ENCODE measurements at regions not wholly inside any gene's neighbourhood (a gene's known extent, or its start where the extent isn't known, plus 50 kb on each side); places are given as distances from the start of the nearest gene placed in this dataset.

- no peak for DNase-seq (ENCODE audit: low read depth)
Measured at GRCh38 chr10:128316925-128317324, 190.7 kb upstream of the MKI67 start.

- no peak for DNase-seq (ENCODE audit: low read depth)
Measured at GRCh38 chr10:128318366-128318765, 192.1 kb upstream of the MKI67 start.

GRCh38 chr10:128318913-128319312, 192.7 kb upstream of the MKI67 start:
- no peak for DNase-seq (ENCODE audit: low read depth)

DNA sequence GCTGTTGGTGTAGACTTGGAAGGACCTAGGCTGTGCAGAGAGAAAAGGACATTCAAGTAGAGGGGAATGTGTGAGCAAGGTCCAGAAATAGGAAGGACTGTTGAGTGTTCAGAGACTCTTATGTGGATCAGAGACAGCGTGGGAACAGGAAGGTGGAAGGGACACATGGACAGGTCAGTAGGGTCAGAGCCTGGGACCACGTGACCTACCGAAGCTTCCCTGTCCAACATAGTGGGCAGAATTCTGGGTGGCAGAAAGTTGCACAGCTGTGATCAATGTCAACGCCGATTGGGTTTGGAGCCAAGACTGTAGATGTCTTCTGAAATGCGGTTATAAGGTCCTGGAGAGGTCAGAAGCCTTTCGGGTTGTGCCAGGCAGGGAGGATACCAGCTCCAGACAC, 195.9 kb upstream of the MKI67 start:
- DNase-seq (ENCODE audit: low read depth) = no peak

DNA sequence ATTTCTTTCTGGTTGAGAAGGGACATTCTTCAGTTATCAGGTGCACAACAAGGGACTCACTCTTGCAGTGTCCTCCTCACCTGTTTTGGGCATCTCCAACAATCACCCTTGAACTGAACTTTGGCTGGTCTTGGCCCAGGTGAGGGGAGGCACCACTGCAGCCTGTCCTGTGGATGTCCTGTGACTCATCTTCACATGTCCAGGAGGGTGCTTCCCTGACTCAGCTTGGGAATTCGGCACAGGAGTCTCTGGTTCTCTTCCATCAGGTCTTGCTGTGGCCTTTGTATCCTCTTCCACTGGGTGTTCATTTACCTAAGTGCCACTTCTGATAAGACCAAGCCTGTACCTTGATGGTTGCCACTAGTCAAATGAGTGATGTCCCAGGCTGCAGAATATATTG, 196.7 kb upstream of the MKI67 start:
- DNase-seq (ENCODE audit: low read depth) = no peak

- no peak for DNase-seq (ENCODE audit: low read depth)
Measured at GRCh38 chr10:128324058-128324827, 198.0 kb upstream of the MKI67 start.

GRCh38 chr10:128325788-128326187, 199.6 kb upstream of the MKI67 start:
- no peak for DNase-seq (ENCODE audit: low read depth)

DNA sequence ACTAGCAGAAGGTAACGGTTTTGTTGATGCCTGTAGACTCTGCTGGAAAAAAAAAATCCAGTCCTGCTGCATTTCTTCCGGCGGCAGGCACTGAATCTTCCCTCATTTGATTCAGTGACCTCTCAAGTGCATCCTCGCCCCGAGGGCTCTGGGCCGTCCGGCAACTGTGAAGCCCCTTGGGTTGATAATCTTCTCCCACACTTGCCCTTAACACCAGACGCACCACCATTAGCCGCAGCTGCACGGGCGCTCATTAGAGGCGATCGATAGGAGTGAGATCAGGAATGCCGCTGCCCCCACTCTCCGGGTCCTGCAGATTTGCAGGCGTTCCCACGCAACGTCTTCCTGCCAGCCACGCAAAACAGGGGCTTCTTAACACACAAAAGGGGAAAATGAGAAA, 200.0 kb upstream of the MKI67 start:
- no peak for DNase-seq (ENCODE audit: low read depth)

DNA sequence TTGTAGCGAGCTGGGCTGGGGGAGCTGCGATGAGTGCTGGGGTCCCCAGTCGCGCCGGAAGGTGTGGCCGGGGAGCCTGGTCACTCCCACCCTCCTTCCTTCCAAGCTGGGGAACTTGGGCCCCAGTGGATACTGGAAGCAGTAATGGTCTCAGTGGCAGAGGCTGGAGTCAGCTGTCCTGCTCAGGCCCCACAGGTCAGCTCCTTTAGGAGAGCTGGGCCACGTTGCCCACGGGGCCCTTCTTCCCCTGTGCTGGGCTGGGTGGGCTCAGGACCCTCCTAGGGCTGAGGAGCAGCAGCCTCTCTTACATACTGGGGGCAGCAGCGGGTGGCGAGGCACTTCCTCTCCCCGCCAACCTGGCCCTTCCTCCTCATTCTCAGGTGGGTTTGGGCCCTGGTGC, 200.6 kb upstream of the MKI67 start:
- no peak for DNase-seq (ENCODE audit: low read depth)

DNA sequence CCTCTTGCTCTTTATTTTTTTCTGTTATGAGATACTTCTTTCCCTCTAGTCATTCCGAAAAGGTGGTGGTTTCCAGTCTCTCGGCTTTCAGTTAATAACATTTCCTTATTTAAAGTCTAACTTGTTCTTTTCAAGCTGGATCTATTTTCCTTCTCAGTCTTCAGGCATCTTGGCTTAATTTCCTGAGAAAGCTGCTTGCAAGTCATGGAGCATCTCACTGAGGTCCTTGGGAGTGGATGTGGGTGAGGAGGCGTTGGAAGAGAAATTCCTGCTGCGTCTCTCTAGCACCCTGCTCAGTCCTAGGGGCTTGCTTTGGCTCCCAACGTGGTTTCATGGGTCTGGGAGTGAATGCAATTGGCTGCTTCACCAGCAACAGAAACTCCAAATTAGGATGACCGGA, 210.2 kb upstream of the MKI67 start:
- DNase-seq (ENCODE audit: low read depth) = no peak

GRCh38 chr10:128337860-128338378, 211.7 kb upstream of the MKI67 start:
- DNase-seq (ENCODE audit: low read depth) = no peak

DNA sequence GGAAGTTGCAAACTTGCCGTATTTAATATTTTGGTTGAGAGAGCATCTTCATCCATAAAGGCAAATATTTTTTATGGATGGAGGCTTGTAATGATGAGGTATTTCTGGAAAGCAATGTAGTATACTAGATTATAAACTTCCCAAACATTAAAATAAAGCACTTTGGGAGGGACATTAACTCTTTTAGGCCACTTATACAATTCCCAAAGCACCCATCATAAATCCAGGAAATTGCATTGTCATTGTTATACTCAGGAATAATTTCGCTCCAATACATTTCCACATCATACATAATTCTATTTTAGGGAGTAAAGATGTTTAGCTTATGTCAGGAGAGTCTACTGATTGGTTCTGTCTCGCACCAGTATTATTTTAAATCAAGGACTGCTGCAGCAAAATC, 212.7 kb upstream of the MKI67 start:
- no peak for DNase-seq (ENCODE audit: low read depth)

GRCh38 chr10:128339753-128340152, 213.5 kb upstream of the MKI67 start:
- no peak for DNase-seq (ENCODE audit: low read depth)

DNA sequence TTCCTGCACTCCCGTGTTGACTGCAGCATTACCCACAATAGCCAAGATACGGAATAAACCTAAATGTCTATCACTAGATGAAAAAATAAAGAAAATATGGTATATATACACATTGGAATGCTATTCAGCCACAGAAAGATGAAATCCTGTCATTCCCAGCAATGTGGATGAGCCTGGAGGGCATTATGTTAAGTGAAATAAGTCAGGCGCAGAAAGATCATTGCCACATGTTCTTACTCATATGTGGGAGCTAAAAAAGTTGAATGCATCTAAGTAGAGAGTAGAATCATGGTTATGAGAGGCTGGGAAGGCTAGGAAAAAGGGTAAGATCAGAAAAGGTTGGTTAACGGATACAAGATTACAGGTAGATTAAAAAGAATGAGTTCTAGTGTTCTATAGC, 219.1 kb upstream of the MKI67 start:
- no peak for DNase-seq (ENCODE audit: low read depth)

GRCh38 chr10:128360783-128361182, 234.6 kb upstream of the MKI67 start:
- no peak for DNase-seq (ENCODE audit: low read depth)

DNA sequence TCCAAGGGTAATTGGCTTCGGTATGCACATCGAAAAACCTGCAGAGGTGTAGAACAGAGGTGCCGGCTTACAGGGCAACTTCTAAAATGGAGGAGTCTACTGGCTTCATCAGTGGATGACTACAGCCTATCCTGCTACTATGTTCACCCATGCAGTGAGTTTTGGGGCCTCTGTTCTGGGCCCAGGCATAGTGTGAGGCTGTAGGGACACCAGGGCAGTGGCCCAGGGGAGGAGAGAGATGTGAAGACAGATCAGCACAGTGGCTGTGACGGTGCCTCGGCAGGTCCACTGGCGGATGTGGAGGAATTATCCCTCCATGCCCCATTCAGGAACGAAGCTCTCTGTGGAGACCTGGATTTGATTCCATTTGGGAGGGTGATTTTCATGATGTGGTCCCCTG, 235.3 kb upstream of the MKI67 start:
- no peak for DNase-seq (ENCODE audit: low read depth)

DNA sequence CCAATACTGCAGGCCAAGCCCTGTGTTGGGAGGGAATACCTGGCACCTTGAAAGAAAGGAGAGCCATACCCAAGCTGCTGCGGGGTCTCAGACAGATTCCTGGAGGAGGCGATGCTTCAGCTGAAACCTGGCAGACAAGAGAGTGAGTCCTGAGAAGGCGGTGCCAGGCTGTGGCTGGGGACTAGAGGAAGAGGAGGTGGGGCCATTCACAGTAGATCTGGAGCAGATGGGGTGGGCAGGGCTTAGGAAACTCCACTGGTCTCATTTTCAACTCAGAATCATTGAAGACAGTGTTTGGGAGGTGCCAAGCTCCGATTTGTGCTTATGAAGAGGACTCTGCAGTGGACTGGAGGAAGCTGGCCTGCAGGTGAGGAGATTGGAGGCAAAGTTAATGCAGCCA, 236.3 kb upstream of the MKI67 start:
- no peak for DNase-seq (ENCODE audit: low read depth)

DNA sequence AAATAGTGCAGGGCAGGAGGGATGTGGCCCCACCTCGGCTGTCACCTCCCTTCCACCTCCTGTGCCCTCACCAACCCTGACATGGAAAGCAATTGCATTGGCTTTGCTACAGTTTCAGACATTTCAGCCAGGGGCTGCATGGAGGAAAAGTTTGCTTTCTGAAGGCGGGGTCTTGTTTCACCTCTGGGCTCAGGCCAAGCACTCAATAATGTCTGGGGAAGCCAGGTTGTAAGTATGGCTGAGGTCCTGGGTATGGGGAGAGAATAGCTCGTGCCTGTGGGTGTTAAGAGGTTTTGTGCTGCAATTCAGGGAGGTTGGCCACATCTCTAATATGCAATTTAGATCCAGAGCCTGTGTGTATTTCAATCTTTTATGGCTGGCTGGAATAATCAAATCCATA, 238.4 kb upstream of the MKI67 start:
- DNase-seq (ENCODE audit: low read depth) = no peak

DNA sequence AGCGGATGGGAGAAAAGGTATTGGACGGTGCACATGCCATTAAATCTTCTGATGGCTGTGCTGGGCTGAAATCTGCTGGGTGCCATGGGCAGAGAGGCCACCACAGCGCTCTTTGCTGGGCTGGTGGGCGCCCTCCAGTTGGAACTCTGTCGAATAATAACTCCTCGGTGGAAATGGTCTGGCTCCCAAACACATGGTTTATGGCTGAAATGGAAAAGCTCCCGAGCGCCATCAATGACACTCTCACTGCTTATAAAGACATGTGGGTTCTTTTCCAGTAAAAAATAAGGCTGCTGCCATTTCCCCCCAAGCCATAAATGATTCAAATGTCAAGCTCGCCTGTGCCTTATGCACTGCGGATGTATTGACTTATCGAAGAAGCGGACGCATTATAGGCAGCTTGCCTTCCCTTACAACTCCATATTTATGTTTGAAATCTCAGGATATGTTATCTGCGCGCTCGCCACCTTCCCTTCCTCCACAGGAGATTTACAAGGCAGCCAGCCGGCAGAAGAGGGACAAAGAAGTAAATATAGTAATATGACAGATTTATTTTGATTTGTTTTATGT, 239.0 kb upstream of the MKI67 start:
- no peak for DNase-seq (ENCODE audit: low read depth)

- no peak for DNase-seq (ENCODE audit: low read depth)
Measured at GRCh38 chr10:128367807-128368206, 241.6 kb upstream of the MKI67 start.

DNA sequence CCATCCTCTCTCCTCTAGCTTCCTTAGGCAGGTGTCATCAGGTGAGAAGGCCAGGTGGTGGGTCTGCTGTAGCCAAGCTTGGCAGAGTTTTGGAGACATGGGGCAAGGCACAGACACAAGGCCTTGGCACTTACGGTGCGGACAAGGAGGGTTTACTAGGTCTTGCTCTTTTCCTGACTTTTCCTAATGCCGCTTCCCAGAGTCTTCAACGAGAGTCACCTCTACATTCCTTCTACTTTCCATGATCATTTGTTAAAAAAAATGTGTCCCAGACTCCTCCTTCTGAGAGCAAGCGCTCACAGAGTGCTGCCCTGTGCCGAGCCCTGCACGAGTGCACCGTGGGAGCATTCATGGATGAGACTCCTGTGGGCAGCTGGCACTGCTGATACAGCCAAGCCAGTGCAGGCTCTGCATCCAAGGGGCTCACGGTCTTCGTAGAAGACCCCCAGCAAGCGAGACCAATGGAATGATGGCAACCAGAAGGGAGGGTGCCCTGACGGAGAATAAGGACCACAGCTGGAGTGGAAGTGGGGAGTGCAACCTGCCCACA, 243.0 kb upstream of the MKI67 start:
- DNase-seq (ENCODE audit: low read depth) = no peak

- no peak for DNase-seq (ENCODE audit: low read depth)
Measured at GRCh38 chr10:128373071-128373749, 247.0 kb upstream of the MKI67 start.

DNA sequence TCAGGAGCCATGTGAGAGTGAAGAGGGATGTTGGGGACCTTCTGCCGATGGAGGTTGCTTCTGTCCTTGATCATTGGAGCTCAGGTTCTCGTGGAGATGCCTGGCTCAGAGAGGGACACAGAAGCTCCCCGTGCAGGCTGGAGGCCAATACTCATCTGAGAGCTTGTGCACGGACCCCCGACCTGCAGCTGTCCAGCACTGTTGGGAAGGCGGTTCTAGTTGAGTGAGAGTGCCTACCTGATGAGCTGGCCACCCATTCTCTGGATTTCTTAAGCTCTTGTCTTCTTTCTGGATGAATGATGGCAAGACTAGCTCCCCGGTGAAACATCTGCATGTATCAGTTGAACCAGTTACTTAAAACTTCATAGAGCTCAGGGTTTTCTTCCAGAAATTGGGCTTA, 247.6 kb upstream of the MKI67 start:
- DNase-seq (ENCODE audit: low read depth) = no peak
